K562 (cell line): ENCODE measurements at regions not wholly inside any gene's neighbourhood (a gene's known extent, or its start where the extent isn't known, plus 50 kb on each side); places are given as distances from the start of the nearest gene placed in this dataset.

Experiments
- ATAC-seq: fragments of 200-7000 bp; cut with Tn5 transposase; 3 replicates; pipeline ENCODE4 v1.9.1; 2020; ENCODE audit warnings: moderate library complexity
- BruUV-seq: library from RNA; stranded (reverse); fragments of 400-500 nt; replicated peaks from 2 replicates; lab custom pipeline; 2021; lab: Mats Ljungman, UMichigan
- CTCF ChIA-PET: fragments of 300-600 bp; formaldehyde crosslinking; extraction: SDS; loops from one replicate; lab custom pipeline; 2021; ENCODE audit warnings: low intra/inter-chr PET ratio; lab: Yijun Ruan, JAX
- POLR2A ChIA-PET: fragments of 300-600, 350-650 bp; sonication (Branson Sonifier 250); formaldehyde crosslinking; extraction: SDS; loops from one replicate; lab custom pipeline; 2021; ENCODE audit warnings: antibody characterized with exemption, inconsistent platforms; lab: Yijun Ruan, JAX
- DNase-seq, 4 experiments: peaks; one replicate each; pipeline versions ENCODE4 v3.0.0 to v3.0.0-alpha.2; 2011 to 2018; ENCODE audit warnings: low spot score in 3 of 4, mixed read lengths in 3 of 4; ENCODE audit errors: extremely low read depth in 1 of 4
- FAIRE-seq: peaks from 2 replicates; lab custom pipeline; 2011; peaks lifted over from hg19 to GRCh38; lab: Jason Lieb, UNC
- H2AFZ ChIP-seq: 2 replicates; pipeline ENCODE4 v1.6.0; 2011; ENCODE audit warnings: low read depth, low read length, control low read depth, inconsistent platforms
- H3K27ac ChIP-seq: fragments of 200-600 bp; 3 replicates; pipeline ENCODE4 v1.8.0; 2011; ENCODE audit warnings: low read depth, mild to moderate bottlenecking, control low read depth, inconsistent platforms, low read length, moderate library complexity, mixed read lengths; ENCODE audit errors: extremely low read depth
- H3K27me3 ChIP-seq, 2 experiments: fragments of 300-600 bp in 1 of 2; 2 replicates in 1 of 2; 3 replicates in 1 of 2; pipeline versions ENCODE4 v1.6.0 to v1.8.0; 2011; ENCODE audit warnings: inconsistent platforms in 2 of 2, low read length in 2 of 2, mild to moderate bottlenecking in 1 of 2, mixed read lengths in 1 of 2, moderate library complexity in 1 of 2; ENCODE audit not compliant: control insufficient read depth in 2 of 2, insufficient read depth in 2 of 2
- H3K36me3 ChIP-seq: fragments of 300-600 bp; 3 replicates; pipeline ENCODE4 v1.8.0; 2011; ENCODE audit warnings: mild to moderate bottlenecking, low read length, inconsistent platforms; ENCODE audit not compliant: control insufficient read depth, insufficient read depth
- H3K4me1 ChIP-seq, 2 experiments: fragments of 200-600 bp in 1 of 2; replicated peaks in 1 of 2; 2 replicates in 1 of 2; 3 replicates in 1 of 2; pipeline versions ENCODE4 v1.5.1 to v1.8.0; 2011; ENCODE audit warnings: inconsistent platforms in 2 of 2, low read length in 2 of 2, mild to moderate bottlenecking in 1 of 2, mixed read lengths in 1 of 2, moderate library complexity in 1 of 2; ENCODE audit not compliant: control insufficient read depth in 2 of 2, insufficient read depth in 2 of 2
- H3K4me2 ChIP-seq: 2 replicates; pipeline ENCODE4 v1.6.1; 2011; ENCODE audit warnings: low read length, control low read depth, inconsistent platforms, mixed read lengths; ENCODE audit not compliant: insufficient read depth
- H3K4me3 ChIP-seq: fragments of 200-600 bp; sonication (generic), shearing (Covaris generic); 2 replicates; pipeline ENCODE4 v1.5.1; 2016; ENCODE audit warnings: control low read depth, inconsistent platforms
- H3K79me2 ChIP-seq: fragments of 200-600 bp; 3 replicates; pipeline ENCODE4 v1.8.0; 2011; ENCODE audit warnings: low read length, inconsistent platforms; ENCODE audit not compliant: control insufficient read depth, insufficient read depth
- H3K9ac ChIP-seq, 2 experiments: 2 replicates each; pipeline versions ENCODE4 v1.6.0 to v1.6.1; 2011; ENCODE audit warnings: low read depth in 2 of 2, low read length in 2 of 2, control low read depth in 1 of 2, inconsistent platforms in 1 of 2, mild to moderate bottlenecking in 1 of 2, mixed read lengths in 1 of 2; ENCODE audit not compliant: insufficient read depth in 1 of 2
- H3K9me1 ChIP-seq: one replicate; pipeline ENCODE4 v1.6.0; 2011; ENCODE audit warnings: inconsistent platforms, mild to moderate bottlenecking, low read length, moderate library complexity; ENCODE audit not compliant: control insufficient read depth, insufficient read depth
- H3K9me3 ChIP-seq: replicated peaks from 2 replicates; pipeline ENCODE4 v1.5.1; 2011; ENCODE audit warnings: low read depth, low read length, inconsistent platforms; ENCODE audit not compliant: control insufficient read depth, insufficient read depth
- H4K20me1 ChIP-seq: replicated peaks from 2 replicates; pipeline ENCODE4 v1.6.1; 2011; ENCODE audit warnings: low read length, inconsistent platforms, mixed read lengths; ENCODE audit not compliant: control insufficient read depth, insufficient read depth
- ZNF282 ChIP-seq: sonication (generic); formaldehyde crosslinking; IDR thresholded peaks from 2 replicates; pipeline ENCODE4 v1.8.1; 2023; ENCODE audit warnings: missing genetic modification reagents
- WGBS: fragments of 100-300 bp; shearing (Covaris generic); methylation state at CpG from one replicate; pipeline ENCODE4 v1.1.6; 2016; ENCODE audit warnings: low coverage, mixed read lengths; ENCODE audit not compliant: insufficient coverage; ENCODE audit errors: missing lambda C conversion rate; 5-methylcytosine and 5-hydroxymethylcytosine counted together
- in situ Hi-C: fragments of 300-500 bp; cut with MboI; formaldehyde crosslinking; loops from 4 replicates; pipeline ENCODE4 v1.15.0; 2018; ENCODE audit warnings: inconsistent platforms, mixed read lengths
- intact Hi-C: fragments of 100-400 bp; cut with micrococcal nuclease; formaldehyde crosslinking; loops from 2 replicates; pipeline ENCODE4 v1.14.2; 2022
- TF ChIP-seq, protein P1 (sequence below), 2 experiments: fragments of 450-650 bp; formaldehyde crosslinking in 1 of 2; IDR thresholded peaks; 2 replicates each; pipeline versions ENCODE4 v1.4.0 to v1.6.1; 2014 to 2020; ENCODE audit warnings: mild to moderate bottlenecking in 2 of 2, borderline replicate concordance in 1 of 2, low read depth in 1 of 2

DNA sequence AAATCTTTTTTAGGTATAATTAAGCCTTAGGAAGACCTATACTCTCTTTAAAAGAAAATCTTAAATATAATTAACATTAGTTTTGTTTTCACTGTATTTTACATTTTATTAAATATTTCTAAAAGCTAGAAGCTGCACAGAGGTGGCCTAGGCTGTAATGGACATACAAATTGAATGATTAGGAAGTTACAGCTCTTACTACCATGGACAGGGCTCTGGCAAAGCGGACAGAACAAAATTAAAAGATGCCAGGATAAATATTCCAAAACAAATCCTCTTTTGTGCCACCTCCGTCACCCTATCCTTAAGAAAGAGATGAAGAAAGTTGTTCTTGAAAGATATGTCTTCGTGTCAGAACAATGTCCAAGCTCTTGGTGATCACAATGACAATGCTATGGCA lies 376.5 kb downstream of the ETNK1 start:
- ChIA-PET POLR2A (interaction anchor here (0.8 kb wide), 1 partner anchor 19 kb away, joined by 3 read pairs; no protein-coding TSS in a partner anchor), CTCF (no interaction called here)
- no peaks in the 10 kb centered on the region for H3K9me3 ChIP-seq
- FAIRE-seq (no peak), ATAC-seq (no peak), DNase-seq (no peak)
- TF ChIP-seq, protein P1, sequence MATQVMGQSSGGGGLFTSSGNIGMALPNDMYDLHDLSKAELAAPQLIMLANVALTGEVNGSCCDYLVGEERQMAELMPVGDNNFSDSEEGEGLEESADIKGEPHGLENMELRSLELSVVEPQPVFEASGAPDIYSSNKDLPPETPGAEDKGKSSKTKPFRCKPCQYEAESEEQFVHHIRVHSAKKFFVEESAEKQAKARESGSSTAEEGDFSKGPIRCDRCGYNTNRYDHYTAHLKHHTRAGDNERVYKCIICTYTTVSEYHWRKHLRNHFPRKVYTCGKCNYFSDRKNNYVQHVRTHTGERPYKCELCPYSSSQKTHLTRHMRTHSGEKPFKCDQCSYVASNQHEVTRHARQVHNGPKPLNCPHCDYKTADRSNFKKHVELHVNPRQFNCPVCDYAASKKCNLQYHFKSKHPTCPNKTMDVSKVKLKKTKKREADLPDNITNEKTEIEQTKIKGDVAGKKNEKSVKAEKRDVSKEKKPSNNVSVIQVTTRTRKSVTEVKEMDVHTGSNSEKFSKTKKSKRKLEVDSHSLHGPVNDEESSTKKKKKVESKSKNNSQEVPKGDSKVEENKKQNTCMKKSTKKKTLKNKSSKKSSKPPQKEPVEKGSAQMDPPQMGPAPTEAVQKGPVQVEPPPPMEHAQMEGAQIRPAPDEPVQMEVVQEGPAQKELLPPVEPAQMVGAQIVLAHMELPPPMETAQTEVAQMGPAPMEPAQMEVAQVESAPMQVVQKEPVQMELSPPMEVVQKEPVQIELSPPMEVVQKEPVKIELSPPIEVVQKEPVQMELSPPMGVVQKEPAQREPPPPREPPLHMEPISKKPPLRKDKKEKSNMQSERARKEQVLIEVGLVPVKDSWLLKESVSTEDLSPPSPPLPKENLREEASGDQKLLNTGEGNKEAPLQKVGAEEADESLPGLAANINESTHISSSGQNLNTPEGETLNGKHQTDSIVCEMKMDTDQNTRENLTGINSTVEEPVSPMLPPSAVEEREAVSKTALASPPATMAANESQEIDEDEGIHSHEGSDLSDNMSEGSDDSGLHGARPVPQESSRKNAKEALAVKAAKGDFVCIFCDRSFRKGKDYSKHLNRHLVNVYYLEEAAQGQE (IDR thresholded peaks at IDR 0.05; ENCODE audit: borderline replicate concordance): peak; percentile 27; the same call in 1 of the 2 replicates
- TF ChIP-seq, protein P1 (CRISPR knock-in tag; IDR thresholded peaks at IDR 0.05; ENCODE audit: low read depth): no peak
- no peak for TF ChIP-seq ZNF282
- no peaks in the 10 kb centered on the region for H3K27me3 ChIP-seq
- no peak overlapping the region for H3K4me3 ChIP-seq
- BruUV-seq: no TSS peak
- H3K36me3 ChIP-seq: no peaks in the 10 kb centered on the region
- no peak overlapping the region for H3K4me2 ChIP-seq
- 1% methylated on average over 3 of the region's 3 CpGs for WGBS
- H3K9ac ChIP-seq: no peak overlapping the region
- H3K27ac ChIP-seq: no peak overlapping the region
- in situ Hi-C loops: no loop called here
- no peaks in the 10 kb centered on the region for H3K79me2 ChIP-seq
- H3K9me1 ChIP-seq: no peaks in the 10 kb centered on the region
- no peaks in the 10 kb centered on the region for H3K4me1 ChIP-seq
- no peaks in the 10 kb centered on the region for H4K20me1 ChIP-seq
- no peak overlapping the region for H2AFZ ChIP-seq
- intact Hi-C loops: no loop called here
